Endothelial cell (in vitro differentiated cells): ENCODE measurements at regions not wholly inside any gene's neighbourhood (a gene's known extent, or its start where the extent isn't known, plus 50 kb on each side); places are given as distances from the start of the nearest gene placed in this dataset.

Experiments used
- DNase-seq: peaks from one replicate; pipeline ENCODE4 v3.0.0; 2021; ENCODE audit warnings: low spot score
- H3K27ac Mint-ChIP-seq: one replicate; pipeline ENCODE4 v1.8.0; 2021; ENCODE audit warnings: mixed read lengths, inconsistent platforms; ENCODE audit not compliant: unreplicated experiment
- H3K27me3 Mint-ChIP-seq: one replicate; pipeline ENCODE4 v1.8.0; 2021; ENCODE audit warnings: mild to moderate bottlenecking, moderate library complexity, mixed read lengths, inconsistent platforms; ENCODE audit not compliant: unreplicated experiment
- H3K36me3 Mint-ChIP-seq: one replicate; pipeline ENCODE4 v1.8.0; 2021; ENCODE audit warnings: mild to moderate bottlenecking, low read depth, mixed read lengths, inconsistent platforms; ENCODE audit not compliant: unreplicated experiment
- H3K4me1 Mint-ChIP-seq: one replicate; pipeline ENCODE4 v1.8.0; 2021; ENCODE audit warnings: mild to moderate bottlenecking, mixed read lengths, inconsistent platforms; ENCODE audit not compliant: unreplicated experiment
- H3K4me3 Mint-ChIP-seq: one replicate; pipeline ENCODE4 v1.8.0; 2021; ENCODE audit warnings: mild to moderate bottlenecking, mixed read lengths, inconsistent platforms; ENCODE audit not compliant: unreplicated experiment
- H3K9me3 Mint-ChIP-seq: one replicate; pipeline ENCODE4 v1.8.0; 2021; ENCODE audit warnings: mixed read lengths, inconsistent platforms; ENCODE audit not compliant: unreplicated experiment
- CTCF ChIP-seq: fragments of 200-600 bp; sonication (generic); IDR thresholded peaks from one replicate; pipeline ENCODE4 v1.5.0; 2021; ENCODE audit warnings: antibody characterized with exemption; ENCODE audit not compliant: unreplicated experiment

GRCh38 chr1:2913091-2913490, 108.2 kb upstream of the ACTRT2 start:
- no peak overlapping the region for H3K27ac Mint-ChIP-seq
- DNase-seq, result no peak
- H3K4me3 Mint-ChIP-seq, result no peak overlapping the region
- H3K9me3 Mint-ChIP-seq, result peaks cover 7% of the 10 kb centered on the region
- peaks cover 13% of the 10 kb centered on the region for H3K27me3 Mint-ChIP-seq
- no peak for TF ChIP-seq CTCF
- H3K36me3 Mint-ChIP-seq, result peaks cover 5% of the 10 kb centered on the region
- H3K4me1 Mint-ChIP-seq, result no peaks in the 10 kb centered on the region

- Mint-ChIP-seq H3K9me3 (peaks cover 7% of the 10 kb centered on the region), H3K27me3 (peaks cover 17% of the 10 kb centered on the region), H3K4me1 (no peaks in the 10 kb centered on the region), H3K27ac (no peak overlapping the region), H3K36me3 (peaks cover 5% of the 10 kb centered on the region), H3K4me3 (no peak overlapping the region)
- TF ChIP-seq CTCF, result no peak
- no peak for DNase-seq
Observed at GRCh38 chr1:2914702-2915101, 106.6 kb upstream of the ACTRT2 start.

- Mint-ChIP-seq H3K36me3 (peaks cover 5% of the 10 kb centered on the region), H3K4me1 (no peaks in the 10 kb centered on the region), H3K27ac (peak overlapping the region; percentile 64), H3K9me3 (peaks cover 7% of the 10 kb centered on the region), H3K4me3 (no peak overlapping the region), H3K27me3 (peaks cover 17% of the 10 kb centered on the region)
- DNase-seq, result no peak
- no peak for TF ChIP-seq CTCF
Observed at GRCh38 chr1:2916153-2916552, 105.1 kb upstream of the ACTRT2 start.

GRCh38 chr1:2916706-2917105, 104.6 kb upstream of the ACTRT2 start:
- H3K9me3 Mint-ChIP-seq, result peaks cover 7% of the 10 kb centered on the region

GRCh38 chr1:2917284-2917683, 104.0 kb upstream of the ACTRT2 start:
- no peaks in the 10 kb centered on the region for H3K4me1 Mint-ChIP-seq
- H3K27me3 Mint-ChIP-seq, result peaks cover 20% of the 10 kb centered on the region
- H3K9me3 Mint-ChIP-seq, result peaks cover 7% of the 10 kb centered on the region
- no peak for TF ChIP-seq CTCF
- no peak overlapping the region for H3K27ac Mint-ChIP-seq
- no peak overlapping the region for H3K4me3 Mint-ChIP-seq
- DNase-seq, result no peak
- H3K36me3 Mint-ChIP-seq, result peaks cover 5% of the 10 kb centered on the region

More at GRCh38 chr1:2916706-2917105, 104.6 kb upstream of the ACTRT2 start:
- peaks cover 5% of the 10 kb centered on the region for H3K36me3 Mint-ChIP-seq
- TF ChIP-seq CTCF, result no peak
- no peak for DNase-seq
- H3K4me3 Mint-ChIP-seq, result no peak overlapping the region
- no peaks in the 10 kb centered on the region for H3K4me1 Mint-ChIP-seq
- no peak overlapping the region for H3K27ac Mint-ChIP-seq
- peaks cover 17% of the 10 kb centered on the region for H3K27me3 Mint-ChIP-seq
